CD14-positive monocyte (primary cell): ENCODE measurements at regions not wholly inside any gene's neighbourhood (a gene's known extent, or its start where the extent isn't known, plus 50 kb on each side); places are given as distances from the start of the nearest gene placed in this dataset.

Experiments
- DNase-seq, 3 donors: peaks; one replicate each; pipeline ENCODE4 v3.0.0-alpha.2; 2011 to 2022
- H2AFZ ChIP-seq: 2 replicates; pipeline ENCODE4 v1.6.0; 2012; ENCODE audit warnings: mild to moderate bottlenecking, low read depth, low read length, inconsistent platforms; ENCODE audit not compliant: insufficient read depth, poor library complexity, severe bottlenecking
- H3K27ac ChIP-seq, 2 donors: 1 replicate in 1 of 2; 2 replicates in 1 of 2; pipeline ENCODE4 v1.5.1; 2012 to 2013; ENCODE audit warnings: low read length in 2 of 2, control low read depth in 1 of 2, inconsistent platforms in 1 of 2, low read depth in 1 of 2, mild to moderate bottlenecking in 1 of 2
- H3K27me3 ChIP-seq, 2 donors: one replicate each; pipeline versions ENCODE4 v1.6.0 to v1.6.1; 2011 to 2013; ENCODE audit warnings: low read length in 2 of 2; ENCODE audit not compliant: control insufficient read depth in 2 of 2, insufficient read depth in 2 of 2
- H3K36me3 ChIP-seq, 2 donors: replicated peaks in 1 of 2; 1 replicate in 1 of 2; 2 replicates in 1 of 2; pipeline versions ENCODE4 v1.5.1 to v1.6.1; 2012 to 2013; ENCODE audit warnings: low read length in 2 of 2, control low read depth in 1 of 2, inconsistent platforms in 1 of 2, mild to moderate bottlenecking in 1 of 2; ENCODE audit not compliant: insufficient read depth in 2 of 2, control insufficient read depth in 1 of 2
- H3K4me1 ChIP-seq, 2 donors: 1 replicate in 1 of 2; 2 replicates in 1 of 2; pipeline versions ENCODE4 v1.5.1 to v1.6.1; 2012 to 2013; ENCODE audit warnings: low read length in 2 of 2, control low read depth in 1 of 2, inconsistent platforms in 1 of 2, mild to moderate bottlenecking in 1 of 2, moderate library complexity in 1 of 2; ENCODE audit not compliant: insufficient read depth in 2 of 2, control insufficient read depth in 1 of 2
- H3K4me2 ChIP-seq: replicated peaks from 2 replicates; pipeline ENCODE3; 2012; ENCODE audit warnings: low read length, moderate library complexity, mild to moderate bottlenecking; ENCODE audit not compliant: poor library complexity, severe bottlenecking; ENCODE audit errors: extremely low read depth
- H3K4me3 ChIP-seq, 3 experiments: fragments of 200-600 bp in 1 of 3; sonication (generic) in 1 of 3; replicated peaks in 1 of 3; 1 replicate in 2 of 3; 2 replicates in 1 of 3; pipeline ENCODE4 v1.5.1; 2011 to 2013; ENCODE audit warnings: low read length in 3 of 3, mild to moderate bottlenecking in 3 of 3, control low read depth in 2 of 3, low read depth in 2 of 3, inconsistent platforms in 1 of 3, moderate library complexity in 1 of 3
- H3K79me2 ChIP-seq: 2 replicates; pipeline ENCODE4 v1.6.0; 2012; ENCODE audit warnings: mild to moderate bottlenecking, control low read depth, inconsistent platforms, low read length, moderate library complexity; ENCODE audit not compliant: insufficient read depth
- H3K9ac ChIP-seq: 2 replicates; pipeline ENCODE4 v1.6.0; 2017; ENCODE audit warnings: low read length, mild to moderate bottlenecking; ENCODE audit not compliant: insufficient read depth, poor library complexity, severe bottlenecking
- H3K9me3 ChIP-seq, 2 donors: replicated peaks in 1 of 2; 1 replicate in 1 of 2; 2 replicates in 1 of 2; pipeline versions ENCODE4 v1.5.1 to v1.6.1; 2012 to 2013; ENCODE audit warnings: low read length in 2 of 2, control low read depth in 1 of 2; ENCODE audit not compliant: control insufficient read depth in 1 of 2, insufficient read depth in 1 of 2
- H4K20me1 ChIP-seq: 2 replicates; pipeline ENCODE4 v1.6.0; 2012; ENCODE audit warnings: mild to moderate bottlenecking, low read length, control low read depth, moderate library complexity; ENCODE audit not compliant: insufficient read depth
- H3K27ac Mint-ChIP-seq, 7 donors: one replicate each; pipeline ENCODE4 v1.8.0; 2020; ENCODE audit warnings: mild to moderate bottlenecking in 7 of 7, mixed read lengths in 7 of 7, moderate library complexity in 6 of 7, inconsistent platforms in 2 of 7
- H3K27me3 Mint-ChIP-seq, 3 donors: one replicate each; pipeline ENCODE4 v1.8.0; 2021 to 2022; ENCODE audit warnings: low read depth in 3 of 3, mild to moderate bottlenecking in 3 of 3, mixed read lengths in 3 of 3, moderate library complexity in 3 of 3, inconsistent platforms in 1 of 3
- H3K36me3 Mint-ChIP-seq, 2 donors: one replicate each; pipeline ENCODE4 v1.8.0; 2020; ENCODE audit warnings: mixed read lengths in 2 of 2, inconsistent platforms in 1 of 2, mild to moderate bottlenecking in 1 of 2
- H3K4me1 Mint-ChIP-seq: one replicate; pipeline ENCODE4 v1.8.0; 2020; ENCODE audit warnings: mild to moderate bottlenecking, mixed read lengths
- H3K4me3 Mint-ChIP-seq, 2 donors: one replicate each; pipeline ENCODE4 v1.8.0; 2020; ENCODE audit warnings: mild to moderate bottlenecking in 2 of 2, mixed read lengths in 2 of 2, moderate library complexity in 1 of 2
- H3K9me3 Mint-ChIP-seq, 7 donors: one replicate each; pipeline ENCODE4 v1.8.0; 2020 to 2022; ENCODE audit warnings: mixed read lengths in 7 of 7, mild to moderate bottlenecking in 6 of 7, moderate library complexity in 6 of 7, inconsistent platforms in 2 of 7
- WGBS: methylation state at CpG from one replicate; pipeline ENCODE4 v1.1.5; 2013; ENCODE audit warnings: missing lambda C conversion rate; ENCODE audit not compliant: insufficient coverage; 5-methylcytosine and 5-hydroxymethylcytosine counted together
- intact Hi-C, 2 donors: fragments of 100-400 bp; cut with micrococcal nuclease; formaldehyde crosslinking; loops; one replicate each; pipeline versions ENCODE4 v1.15.0 to v1.15.1; 2023
- TF ChIP-seq, protein P1 (sequence below): fragments of 200-600 bp; IDR thresholded peaks from one replicate; pipeline ENCODE4 v1.8.0; 2022; ENCODE audit warnings: antibody characterized with exemption, mild to moderate bottlenecking

DNA sequence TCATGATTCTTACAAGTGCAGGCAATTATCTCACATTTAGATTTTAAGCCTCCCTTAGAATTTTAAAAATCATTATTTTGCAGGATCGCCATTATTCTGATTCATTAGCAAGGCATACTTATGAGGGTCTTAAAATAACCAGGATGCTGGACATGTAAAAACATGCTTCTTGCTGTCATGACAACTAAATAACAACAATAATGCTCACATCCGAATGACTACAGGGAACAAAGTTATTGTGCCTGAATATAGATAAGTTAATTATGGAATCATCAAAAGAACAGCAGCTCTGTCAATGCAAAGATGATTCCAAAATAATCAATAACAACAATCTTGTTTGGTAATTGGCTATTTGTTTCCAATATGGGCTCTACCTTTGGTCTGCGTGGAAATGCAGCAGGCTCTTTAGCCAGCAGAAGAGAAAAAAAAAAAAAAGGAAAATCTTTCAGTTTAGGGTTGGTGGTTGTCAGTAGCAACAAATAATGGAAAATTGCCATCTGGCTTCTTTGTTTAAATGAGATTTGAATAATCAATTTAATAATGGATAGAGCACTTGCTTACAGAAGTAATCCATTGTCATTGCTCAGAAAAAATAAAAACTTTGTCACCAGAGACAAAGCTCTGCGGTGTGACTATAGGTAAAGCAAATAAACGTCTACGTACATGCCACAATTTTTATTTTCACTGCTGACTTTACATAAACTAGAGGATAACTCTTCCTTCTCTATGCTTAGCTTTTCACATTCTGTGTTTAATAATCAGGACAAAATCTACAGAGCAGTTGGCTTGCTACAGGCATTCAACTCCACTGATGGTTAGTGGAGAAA is 468.9 kb upstream of the TSHZ3 start:
- H3K27me3 Mint-ChIP-seq, result peaks cover 0 to 2% (median 0%) of the 10 kb centered on the region in 3 donors
- TF ChIP-seq, protein P1, sequence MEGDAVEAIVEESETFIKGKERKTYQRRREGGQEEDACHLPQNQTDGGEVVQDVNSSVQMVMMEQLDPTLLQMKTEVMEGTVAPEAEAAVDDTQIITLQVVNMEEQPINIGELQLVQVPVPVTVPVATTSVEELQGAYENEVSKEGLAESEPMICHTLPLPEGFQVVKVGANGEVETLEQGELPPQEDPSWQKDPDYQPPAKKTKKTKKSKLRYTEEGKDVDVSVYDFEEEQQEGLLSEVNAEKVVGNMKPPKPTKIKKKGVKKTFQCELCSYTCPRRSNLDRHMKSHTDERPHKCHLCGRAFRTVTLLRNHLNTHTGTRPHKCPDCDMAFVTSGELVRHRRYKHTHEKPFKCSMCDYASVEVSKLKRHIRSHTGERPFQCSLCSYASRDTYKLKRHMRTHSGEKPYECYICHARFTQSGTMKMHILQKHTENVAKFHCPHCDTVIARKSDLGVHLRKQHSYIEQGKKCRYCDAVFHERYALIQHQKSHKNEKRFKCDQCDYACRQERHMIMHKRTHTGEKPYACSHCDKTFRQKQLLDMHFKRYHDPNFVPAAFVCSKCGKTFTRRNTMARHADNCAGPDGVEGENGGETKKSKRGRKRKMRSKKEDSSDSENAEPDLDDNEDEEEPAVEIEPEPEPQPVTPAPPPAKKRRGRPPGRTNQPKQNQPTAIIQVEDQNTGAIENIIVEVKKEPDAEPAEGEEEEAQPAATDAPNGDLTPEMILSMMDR, result no peak
- H3K4me1 ChIP-seq, result no peaks in the 10 kb centered on the region
- no peaks in the 10 kb centered on the region for H3K4me1 Mint-ChIP-seq
- no peak overlapping the region for H3K4me2 ChIP-seq
- H3K9me3 ChIP-seq, result no peaks in the 10 kb centered on the region
- no peaks in the 10 kb centered on the region for H3K36me3 ChIP-seq
- H3K4me3 ChIP-seq, result no peak overlapping the region
- no peak overlapping the region for H3K4me3 Mint-ChIP-seq
- H3K36me3 Mint-ChIP-seq, result no peaks in the 10 kb centered on the region
- no peaks in the 10 kb centered on the region for H3K79me2 ChIP-seq
- H3K27me3 ChIP-seq, result no peaks in the 10 kb centered on the region
- no peaks in the 10 kb centered on the region for H4K20me1 ChIP-seq
- H3K27ac Mint-ChIP-seq, result no peak overlapping the region
- H3K27ac ChIP-seq, result no peak overlapping the region
- H2AFZ ChIP-seq, result no peak overlapping the region
- WGBS, result 100% methylated on average over 1 of the region's 6 CpGs
- intact Hi-C loops, result no loop called here
- H3K9ac ChIP-seq, result no peak overlapping the region
- no peak for DNase-seq
- H3K9me3 Mint-ChIP-seq, result peaks cover 0 to 9% (median 2%) of the 10 kb centered on the region in 7 donors

DNA sequence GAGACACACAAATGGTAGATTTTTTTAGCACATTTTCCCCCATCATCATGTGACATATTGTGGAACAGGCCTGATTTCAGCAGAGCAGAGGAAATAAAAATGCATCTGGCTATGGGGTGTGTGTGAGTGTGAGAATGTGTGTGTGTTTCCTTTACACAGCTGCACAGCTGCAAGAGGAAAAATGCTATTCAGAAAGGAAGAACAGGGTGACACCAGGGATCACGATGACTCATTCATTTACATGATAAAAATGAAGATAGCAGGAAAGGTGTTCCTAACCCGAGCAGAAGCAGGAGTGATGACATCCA is 469.5 kb upstream of the TSHZ3 start:
- Histone ChIP-seq H3K36me3 (no peaks in the 10 kb centered on the region), H3K4me3 (no peak overlapping the region), H3K9me3 (no peaks in the 10 kb centered on the region), H3K27ac (no peak overlapping the region), H3K4me1 (no peaks in the 10 kb centered on the region), H2AFZ (no peak overlapping the region), H3K79me2 (no peaks in the 10 kb centered on the region), H3K4me2 (no peak overlapping the region), H3K9ac (no peak overlapping the region), H4K20me1 (no peaks in the 10 kb centered on the region), H3K27me3 (no peaks in the 10 kb centered on the region)
- Mint-ChIP-seq H3K9me3 (peaks cover 0 to 9% (median 2%) of the 10 kb centered on the region in 7 donors), H3K27ac (no peak overlapping the region), H3K4me3 (no peak overlapping the region), H3K4me1 (no peaks in the 10 kb centered on the region), H3K36me3 (no peaks in the 10 kb centered on the region), H3K27me3 (peaks cover 0 to 2% (median 0%) of the 10 kb centered on the region in 3 donors)
- WGBS, result 0% methylated on average over 2 of the region's 2 CpGs
- intact Hi-C loops, result no loop called here
- TF ChIP-seq, protein P1, result no peak
- no peak for DNase-seq
